Ovary (tissue), 7 donors: ENCODE measurements at regions not wholly inside any gene's neighbourhood (a gene's known extent, or its start where the extent isn't known, plus 50 kb on each side); places are given as distances from the start of the nearest gene placed in this dataset.

Experiments used
- DNase-seq, 5 donors: peaks; one replicate each; pipeline ENCODE4 v3.0.0-alpha.2; 2019 to 2020
- H3K27ac ChIP-seq, 2 donors: fragments of 200-600 bp; one replicate each; pipeline versions ENCODE4 v1.5.1 to v1.8.0; 2019 to 2022
- H3K27me3 ChIP-seq: fragments of 200-600 bp; one replicate; pipeline ENCODE4 v1.8.0; 2022
- H3K36me3 ChIP-seq: fragments of 200-600 bp; sonication (generic); one replicate; pipeline ENCODE4 v1.5.1; 2019
- H3K4me1 ChIP-seq: one replicate; pipeline ENCODE4 v1.8.1; 2013; ENCODE audit warnings: mild to moderate bottlenecking, moderate library complexity; ENCODE audit not compliant: insufficient read depth
- H3K4me3 ChIP-seq: fragments of 200-600 bp; sonication (generic); one replicate; pipeline ENCODE4 v1.5.1; 2017
- H3K9me3 ChIP-seq, 2 donors: fragments of 200-600 bp in 1 of 2; sonication (generic) in 1 of 2; one replicate each; pipeline versions ENCODE4 v1.5.1 to v1.8.1; 2013 to 2019; ENCODE audit warnings: mild to moderate bottlenecking in 1 of 2, moderate library complexity in 1 of 2
- EP300 ChIP-seq: sonication (generic); formaldehyde crosslinking; IDR thresholded peaks from one replicate; pipeline ENCODE4 v1.6.1; 2017; ENCODE audit warnings: antibody characterized with exemption
- POLR2A ChIP-seq: fragments of 450-650 bp; IDR thresholded peaks from one replicate; pipeline ENCODE4 v1.6.1; 2017; ENCODE audit warnings: antibody characterized with exemption, mild to moderate bottlenecking, moderate library complexity
- WGBS, 3 donors: extraction: QIAGEN DNeasy Blood & Tissue Kit in 1 of 3; methylation state at CpG; one replicate each; pipeline versions ENCODE4 v1.1.5 to v1.1.7; 2013 to 2017; 5-methylcytosine and 5-hydroxymethylcytosine counted together
- intact Hi-C, 4 donors: fragments of 100-400 bp; cut with DNase I; formaldehyde crosslinking; loops; one replicate each; pipeline versions ENCODE4 v1.11.0 to v1.15.1; 2022 to 2023
- TF ChIP-seq, protein P1 (sequence below), 3 donors: fragments of 450-650 bp in 2 of 3; fragments of 200-600 bp in 1 of 3; IDR thresholded peaks; one replicate each; pipeline versions ENCODE4 v1.5.1 to v1.8.0; 2016 to 2022; ENCODE audit warnings: antibody characterized with exemption in 3 of 3, mild to moderate bottlenecking in 1 of 3
- donor health status: DM: no; HTN: no; CAD: no; lungs with moderate emphysema.
- donor health status: DM: no; HTN: no; CAD: no.
- donor health status: Bipolar disorder and iron deficiency.
- donor health status: DM: no; HTN: no; CAD: no.
- donor health status: DM: yes; HTN: yes; CAD: no.

DNA sequence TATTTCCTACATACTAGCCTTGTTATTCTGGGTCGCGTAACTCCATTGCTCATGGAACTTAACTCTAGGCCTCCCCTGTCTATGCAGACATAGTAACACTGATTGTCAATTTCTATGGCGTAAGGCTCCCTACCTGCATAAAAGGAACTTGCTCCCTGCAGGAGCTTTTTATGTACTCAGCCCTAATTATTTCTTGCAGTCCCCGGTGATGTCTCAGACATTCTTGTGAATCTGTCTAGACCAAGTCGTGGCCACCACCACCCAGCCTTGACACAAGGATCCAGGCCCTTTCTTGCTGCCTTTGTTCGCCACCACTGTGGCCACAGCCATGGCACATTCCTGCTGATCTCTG lies 189.5 kb upstream of the CTAGE1 start:
- TF ChIP-seq, protein P1, sequence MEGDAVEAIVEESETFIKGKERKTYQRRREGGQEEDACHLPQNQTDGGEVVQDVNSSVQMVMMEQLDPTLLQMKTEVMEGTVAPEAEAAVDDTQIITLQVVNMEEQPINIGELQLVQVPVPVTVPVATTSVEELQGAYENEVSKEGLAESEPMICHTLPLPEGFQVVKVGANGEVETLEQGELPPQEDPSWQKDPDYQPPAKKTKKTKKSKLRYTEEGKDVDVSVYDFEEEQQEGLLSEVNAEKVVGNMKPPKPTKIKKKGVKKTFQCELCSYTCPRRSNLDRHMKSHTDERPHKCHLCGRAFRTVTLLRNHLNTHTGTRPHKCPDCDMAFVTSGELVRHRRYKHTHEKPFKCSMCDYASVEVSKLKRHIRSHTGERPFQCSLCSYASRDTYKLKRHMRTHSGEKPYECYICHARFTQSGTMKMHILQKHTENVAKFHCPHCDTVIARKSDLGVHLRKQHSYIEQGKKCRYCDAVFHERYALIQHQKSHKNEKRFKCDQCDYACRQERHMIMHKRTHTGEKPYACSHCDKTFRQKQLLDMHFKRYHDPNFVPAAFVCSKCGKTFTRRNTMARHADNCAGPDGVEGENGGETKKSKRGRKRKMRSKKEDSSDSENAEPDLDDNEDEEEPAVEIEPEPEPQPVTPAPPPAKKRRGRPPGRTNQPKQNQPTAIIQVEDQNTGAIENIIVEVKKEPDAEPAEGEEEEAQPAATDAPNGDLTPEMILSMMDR (IDR thresholded peaks at IDR 0.05), result no peak
- TF ChIP-seq POLR2A (no peak), EP300 (no peak)
- no peak overlapping the region for H3K27ac ChIP-seq
- H3K36me3 ChIP-seq, result no peaks in the 10 kb centered on the region
- WGBS, 3 donors, result 75 to 77% (median 76%) methylated on average over 6 of the region's 6 CpGs
- intact Hi-C loops, result no loop called here
- no peaks in the 10 kb centered on the region for H3K27me3 ChIP-seq
- no peak for DNase-seq
- peaks cover 3% of the 10 kb centered on the region for H3K4me1 ChIP-seq
- H3K9me3 ChIP-seq, result no peaks in the 10 kb centered on the region
- no peak overlapping the region for H3K4me3 ChIP-seq

DNA sequence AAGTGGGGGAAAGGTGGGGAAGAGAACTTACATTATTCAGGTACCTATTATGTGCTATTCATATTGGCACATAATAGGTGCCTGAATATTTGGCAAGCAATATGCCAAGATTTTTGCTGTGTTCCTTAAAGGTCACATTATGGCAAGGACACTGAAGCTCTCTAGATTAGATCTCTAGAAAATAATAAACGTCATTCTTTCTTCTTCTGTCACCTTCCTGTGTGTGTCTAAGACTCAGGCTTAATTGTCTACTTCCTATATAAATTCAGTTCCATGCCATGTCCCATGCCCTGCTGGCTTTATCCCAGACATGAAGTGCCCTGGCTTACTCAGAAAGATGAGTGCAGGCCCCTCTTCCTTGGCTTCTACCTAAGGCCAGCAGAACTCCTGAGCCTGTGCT lies 191.1 kb upstream of the CTAGE1 start:
- WGBS, 3 donors, result 8 to 53% (median 46%) methylated on average over 1 of the region's 1 CpG

DNA sequence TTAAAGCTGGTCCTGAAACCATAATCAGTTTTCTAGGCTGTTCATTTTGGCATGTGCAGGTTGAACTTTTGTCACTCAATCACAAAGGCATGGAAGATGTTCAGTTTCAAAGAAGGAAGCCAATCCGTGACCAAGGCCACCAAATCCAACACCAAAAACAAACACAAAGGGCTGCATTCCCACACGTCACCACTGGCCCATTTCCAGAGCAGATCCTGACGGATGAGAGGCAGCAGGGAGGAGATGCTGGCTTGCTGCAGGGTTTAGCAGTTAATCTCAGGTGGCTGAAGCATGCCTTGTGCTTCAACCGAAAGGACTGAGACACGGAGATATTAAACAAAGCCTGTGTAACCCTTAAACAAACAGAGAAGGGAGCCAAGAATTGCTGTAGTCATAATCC lies 191.9 kb upstream of the CTAGE1 start:
- Histone ChIP-seq H3K27me3 (no peaks in the 10 kb centered on the region), H3K27ac (no peak overlapping the region), H3K36me3 (no peaks in the 10 kb centered on the region), H3K4me3 (no peak overlapping the region), H3K9me3 (no peaks in the 10 kb centered on the region), H3K4me1 (peaks cover 3% of the 10 kb centered on the region)
- TF ChIP-seq, protein P1 (IDR thresholded peaks at IDR 0.05), result no peak
- TF ChIP-seq POLR2A, result no peak
- TF ChIP-seq EP300, result no peak
- intact Hi-C loops, result no loop called here
- DNase-seq, result peak in 4 of 5 donors; percentile 32 to 44 (median 41)
- WGBS, 3 donors, result 2 to 9% (median 2%) methylated on average over 5 of the region's 5 CpGs

More for the DNA sequence above, 191.1 kb upstream of the CTAGE1 start:
- Histone ChIP-seq H3K27ac (no peak overlapping the region), H3K4me3 (no peak overlapping the region), H3K4me1 (peaks cover 3% of the 10 kb centered on the region), H3K9me3 (no peaks in the 10 kb centered on the region), H3K27me3 (no peaks in the 10 kb centered on the region), H3K36me3 (no peaks in the 10 kb centered on the region)
- no peak for TF ChIP-seq EP300
- no peak for TF ChIP-seq POLR2A
- TF ChIP-seq, protein P1 (IDR thresholded peaks at IDR 0.05), result no peak
- intact Hi-C loops, result no loop called here
- DNase-seq, result no peak

- intact Hi-C loops, result no loop called here
- TF ChIP-seq EP300 (no peak), POLR2A (no peak)
- TF ChIP-seq, protein P1 (IDR thresholded peaks at IDR 0.05), result no peak
- WGBS, 3 donors, result 83 to 90% (median 84%) methylated on average over 18 of the region's 18 CpGs
These were observed 195.5 kb upstream of the CTAGE1 start for GRCh38 chr18:22613058-22613690.

More at GRCh38 chr18:22613058-22613690, 195.5 kb upstream of the CTAGE1 start:
- DNase-seq, result no peak
- Histone ChIP-seq H3K27me3 (no peaks in the 10 kb centered on the region), H3K9me3 (no peaks in the 10 kb centered on the region), H3K36me3 (no peaks in the 10 kb centered on the region), H3K27ac (no peak overlapping the region), H3K4me1 (peaks cover 3% of the 10 kb centered on the region), H3K4me3 (no peak overlapping the region)
